HepG2 (cell line): ENCODE measurements at regions not wholly inside any gene's neighbourhood (a gene's known extent, or its start where the extent isn't known, plus 50 kb on each side); places are given as distances from the start of the nearest gene placed in this dataset.

Experiments used
- ATAC-seq: fragments of 200-7000 bp; cut with Tn5 transposase; 3 replicates; pipeline ENCODE4 v1.9.1; 2020; ENCODE audit warnings: mild to moderate bottlenecking, moderate library complexity
- BruUV-seq: library from RNA; stranded (reverse); fragments of 400-500 nt; replicated peaks from 2 replicates; lab custom pipeline; 2021; lab: Mats Ljungman, UMichigan
- CTCF ChIA-PET: fragments of 300-600 bp; formaldehyde crosslinking; extraction: SDS; loops from one replicate; lab custom pipeline; 2021; ENCODE audit warnings: low total read pairs, inconsistent platforms, low intra/inter-chr PET ratio; lab: Yijun Ruan, JAX
- POLR2A ChIA-PET: fragments of 350-600 bp; sonication (Branson Sonifier 250); formaldehyde crosslinking; loops from one replicate; lab custom pipeline; 2020; ENCODE audit warnings: antibody characterized with exemption, inconsistent platforms; lab: Yijun Ruan, JAX
- DNase-seq: peaks from one replicate; pipeline ENCODE4 v3.0.0-alpha.2; 2015; ENCODE audit warnings: low spot score
- FAIRE-seq: peaks from 3 replicates; lab custom pipeline; 2011; peaks lifted over from hg19 to GRCh38; lab: Jason Lieb, UNC
- H2AFZ ChIP-seq: one replicate; pipeline ENCODE4 v1.6.1; 2011; ENCODE audit warnings: low read length, inconsistent platforms
- H3K27ac ChIP-seq: fragments of 300-600 bp; 3 replicates; pipeline ENCODE4 v1.8.0; 2011; ENCODE audit warnings: mixed run types, mild to moderate bottlenecking, mixed read lengths, low read length, inconsistent platforms; ENCODE audit not compliant: insufficient read depth; ENCODE audit errors: extremely low read length
- H3K27me3 ChIP-seq, 2 experiments: fragments of 200-600 bp in 1 of 2; 2 replicates in 1 of 2; 3 replicates in 1 of 2; pipeline versions ENCODE4 v1.6.0 to v1.8.0; 2011; ENCODE audit warnings: low read length in 2 of 2, mild to moderate bottlenecking in 2 of 2, moderate library complexity in 2 of 2, inconsistent platforms in 1 of 2; ENCODE audit not compliant: insufficient read depth in 2 of 2, control insufficient read depth in 1 of 2
- H3K36me3 ChIP-seq, 2 experiments: fragments of 200-600 bp in 1 of 2; replicated peaks in 1 of 2; 2 replicates in 1 of 2; 3 replicates in 1 of 2; pipeline versions ENCODE4 v1.5.1 to v1.8.0; 2011; ENCODE audit warnings: low read length in 2 of 2, inconsistent platforms in 1 of 2; ENCODE audit not compliant: insufficient read depth in 2 of 2, control insufficient read depth in 1 of 2
- H3K4me1 ChIP-seq: 2 replicates; pipeline ENCODE4 v1.5.1; 2012; ENCODE audit warnings: low read length, inconsistent platforms; ENCODE audit not compliant: insufficient read depth
- H3K4me2 ChIP-seq: 2 replicates; pipeline ENCODE4 v1.6.0; 2011; ENCODE audit warnings: low read depth, low read length, inconsistent platforms
- H3K4me3 ChIP-seq, 3 experiments: fragments of 200-600 bp in 1 of 3; sonication (generic), shearing (Covaris generic) in 1 of 3; replicated peaks in 1 of 3; 2 replicates each; pipeline ENCODE4 v1.5.1; 2011 to 2016; ENCODE audit warnings: low read length in 3 of 3, inconsistent platforms in 2 of 3, low read depth in 2 of 3, mild to moderate bottlenecking in 2 of 3, control low read depth in 1 of 3, mixed read lengths in 1 of 3; ENCODE audit not compliant: insufficient read depth in 1 of 3
- H3K79me2 ChIP-seq: one replicate; pipeline ENCODE4 v1.6.1; 2011; ENCODE audit warnings: low read length, inconsistent platforms; ENCODE audit not compliant: insufficient read depth
- H3K9ac ChIP-seq: 2 replicates; pipeline ENCODE4 v1.6.0; 2011; ENCODE audit warnings: mild to moderate bottlenecking, low read depth, low read length, inconsistent platforms; ENCODE audit not compliant: insufficient read depth
- H3K9me3 ChIP-seq: 2 replicates; pipeline ENCODE4 v1.5.1; 2012; ENCODE audit warnings: mild to moderate bottlenecking, low read length
- H4K20me1 ChIP-seq: 2 replicates; pipeline ENCODE4 v1.6.0; 2011; ENCODE audit warnings: inconsistent platforms, mild to moderate bottlenecking, low read length, moderate library complexity; ENCODE audit not compliant: insufficient read depth
- CENPT ChIP-seq: sonication (generic); formaldehyde crosslinking; IDR thresholded peaks from 2 replicates; pipeline ENCODE4 v1.8.0; 2022; ENCODE audit warnings: low read depth, mild to moderate bottlenecking, moderate library complexity, missing genetic modification reagents
- ERF ChIP-seq: IDR thresholded peaks from 2 replicates; pipeline ENCODE4 v1.6.1; 2018; ENCODE audit warnings: missing biosample characterization, missing genetic modification reagents
- IKZF4 ChIP-seq: sonication (generic); formaldehyde crosslinking; IDR thresholded peaks from 2 replicates; pipeline ENCODE4 v1.5.1; 2020; ENCODE audit warnings: borderline replicate concordance, mild to moderate bottlenecking, low read depth, missing genetic modification reagents; ENCODE audit errors: not compliant biosample characterization
- KLF12 ChIP-seq: sonication (generic); formaldehyde crosslinking; IDR thresholded peaks from 2 replicates; pipeline ENCODE4 v1.4.0; 2020; ENCODE audit warnings: missing genetic modification reagents, borderline replicate concordance
- LCORL ChIP-seq, 2 experiments: fragments of 450-650 bp in 1 of 2; sonication (generic) in 1 of 2; formaldehyde crosslinking in 1 of 2; IDR thresholded peaks; 2 replicates each; pipeline versions ENCODE4 v1.5.0 to v1.6.1; 2017 to 2020; ENCODE audit warnings: antibody characterized with exemption in 1 of 2, missing genetic modification reagents in 1 of 2
- MAX ChIP-seq: IDR thresholded peaks from 2 replicates; pipeline ENCODE4 v1.6.1; 2012; ENCODE audit warnings: inconsistent platforms
- NCOR1 ChIP-seq: fragments of 200-600 bp; sonication (generic); IDR thresholded peaks from 2 replicates; pipeline ENCODE4 v1.7.0; 2017; ENCODE audit warnings: antibody characterized with exemption, low read length, borderline replicate concordance
- NR0B2 ChIP-seq: sonication (generic); formaldehyde crosslinking; IDR thresholded peaks from 2 replicates; pipeline ENCODE4 v1.4.0; 2020; ENCODE audit warnings: mild to moderate bottlenecking, missing genetic modification reagents
- PAXIP1 ChIP-seq: sonication (generic); formaldehyde crosslinking; conservative IDR thresholded peaks from 2 replicates; pipeline ENCODE4 v1.4.0; 2020; ENCODE audit warnings: mild to moderate bottlenecking, missing genetic modification reagents, moderate library complexity
- PRMT3 ChIP-seq: sonication (generic); formaldehyde crosslinking; IDR thresholded peaks from 2 replicates; pipeline ENCODE4 v1.8.1; 2022; ENCODE audit warnings: low read depth, mild to moderate bottlenecking, moderate library complexity, missing genetic modification reagents, borderline replicate concordance
- SATB2 ChIP-seq: sonication (generic); formaldehyde crosslinking; IDR thresholded peaks from 2 replicates; pipeline ENCODE4 v1.5.0; 2020; ENCODE audit warnings: missing genetic modification reagents
- ZBTB33 ChIP-seq: sonication (generic); formaldehyde crosslinking; IDR thresholded peaks from 2 replicates; pipeline ENCODE4 v1.4.0; 2020; ENCODE audit warnings: missing genetic modification reagents
- ZMYM2 ChIP-seq: sonication (generic); formaldehyde crosslinking; IDR thresholded peaks from 2 replicates; pipeline ENCODE4 v1.8.0; 2022; ENCODE audit warnings: mild to moderate bottlenecking, missing genetic modification reagents
- ZNF180 ChIP-seq: sonication (generic); formaldehyde crosslinking; IDR thresholded peaks from 2 replicates; pipeline ENCODE4 v1.4.0; 2020; ENCODE audit warnings: low read depth, missing genetic modification reagents, borderline replicate concordance
- ZNF20 ChIP-seq: sonication (generic); formaldehyde crosslinking; IDR thresholded peaks from 2 replicates; pipeline ENCODE4 v1.4.0; 2020; ENCODE audit warnings: mild to moderate bottlenecking, moderate library complexity, missing genetic modification reagents
- ZNF460 ChIP-seq: sonication (generic); formaldehyde crosslinking; IDR thresholded peaks from 2 replicates; pipeline ENCODE4 v1.5.1; 2020; ENCODE audit warnings: missing genetic modification reagents, mild to moderate bottlenecking, borderline replicate concordance
- ZNF562 ChIP-seq: sonication (generic); formaldehyde crosslinking; IDR thresholded peaks from 2 replicates; pipeline ENCODE4 v1.8.0; 2022; ENCODE audit warnings: missing genetic modification reagents, borderline replicate concordance
- ZNF644 ChIP-seq: IDR thresholded peaks from 2 replicates; pipeline ENCODE4 v1.6.1; 2016; ENCODE audit warnings: low read depth
- ZNF766 ChIP-seq: sonication (generic); formaldehyde crosslinking; IDR thresholded peaks from 2 replicates; pipeline ENCODE4 v1.5.0; 2020; ENCODE audit warnings: missing genetic modification reagents, borderline replicate concordance
- WGBS: methylation state at CpG from one replicate; pipeline ENCODE4 v1.1.6; 2017; ENCODE audit warnings: low lambda C conversion rate; 5-methylcytosine and 5-hydroxymethylcytosine counted together
- in situ Hi-C: cut with HindIII; loops from 2 replicates; pipeline ENCODE4 v1.10.0; 2017; ENCODE audit warnings: low pct_unique_long_range_greater_than_20kb; ENCODE audit not compliant: extremely low pct_ligation_motif_present
- intact Hi-C: fragments of 100-400 bp; cut with micrococcal nuclease; formaldehyde crosslinking; loops from one replicate; pipeline ENCODE4 v1.10.0; 2022; ENCODE audit not compliant: unreplicated experiment

GRCh38 chr2:184032983-184033382, 565.3 kb upstream of the ZNF804A start:
- no peaks in the 10 kb centered on the region for H3K79me2 ChIP-seq
- no peak overlapping the region for H2AFZ ChIP-seq
- no peak for FAIRE-seq
- no peaks in the 10 kb centered on the region for H3K36me3 ChIP-seq
- no peaks in the 10 kb centered on the region for H3K9me3 ChIP-seq
- H4K20me1 ChIP-seq: no peaks in the 10 kb centered on the region
- ChIA-PET POLR2A (no interaction called here), CTCF (no interaction called here)
- H3K4me3 ChIP-seq: no peak overlapping the region
- no peaks in the 10 kb centered on the region for H3K4me1 ChIP-seq
- 34% methylated on average over 4 of the region's 4 CpGs for WGBS
- H3K4me2 ChIP-seq: no peak overlapping the region
- no peaks in the 10 kb centered on the region for H3K27me3 ChIP-seq
- H3K27ac ChIP-seq: no peak overlapping the region
- DNase-seq: no peak
- in situ Hi-C loops: no loop called here
- no peak overlapping the region for H3K9ac ChIP-seq
- no peak for ATAC-seq
- TF ChIP-seq ZNF766: no peak
- TF ChIP-seq CENPT (CRISPR knock-in tag): no peak
- TF ChIP-seq ZMYM2 (CRISPR knock-in tag): no peak
- no peak for TF ChIP-seq MAX
- TF ChIP-seq PRMT3 (CRISPR knock-in tag): no peak
- no peak for TF ChIP-seq ZNF644 (CRISPR knock-in tag)
- no peak for TF ChIP-seq IKZF4 (CRISPR knock-in tag)
- no peak for TF ChIP-seq NR0B2 (CRISPR knock-in tag)
- TF ChIP-seq ERF (CRISPR knock-in tag): no peak
- no peak for TF ChIP-seq SATB2 (CRISPR knock-in tag)
- TF ChIP-seq ZNF20 (CRISPR knock-in tag): no peak
- TF ChIP-seq LCORL (IDR thresholded peaks at IDR 0.05): no peak
- TF ChIP-seq LCORL (CRISPR knock-in tag; IDR thresholded peaks at IDR 0.05): no peak
- TF ChIP-seq NCOR1: no peak
- TF ChIP-seq ZNF180 (CRISPR knock-in tag): no peak
- TF ChIP-seq KLF12 (CRISPR knock-in tag): no peak
- TF ChIP-seq PAXIP1 (CRISPR knock-in tag): no peak
- no peak for TF ChIP-seq ZNF562 (CRISPR knock-in tag)
- no peak for TF ChIP-seq ZNF460
- no peak for TF ChIP-seq ZBTB33
- intact Hi-C loops: no loop called here
- no TSS peak for BruUV-seq
